ENCODE measurements at regions not wholly inside any gene's neighbourhood (a gene's known extent, or its start where the extent isn't known, plus 50 kb on each side); places are given as distances from the start of the nearest gene placed in this dataset.

- H3K27ac Mint-ChIP-seq (ENCODE audit: unreplicated experiment) = no peak overlapping the region
Observed at GRCh38 chr10:35995485-35995884, 353.4 kb upstream of the FZD8 start.

GRCh38 chr10:35993591-35994515 lies 351.8 kb upstream of the FZD8 start:
- Histone ChIP-seq H3K36me3 (ENCODE audit: insufficient read depth, low read length) (no peaks in the 10 kb centered on the region), H3K4me1 (ENCODE audit: insufficient read depth, low read length) (no peaks in the 10 kb centered on the region), H2AFZ (ENCODE audit: low read depth, low read length) (no peak overlapping the region), H3K4me3 (ENCODE audit: insufficient read depth, low read depth, low read length) (no peak overlapping the region), H4K20me1 (ENCODE audit: insufficient read depth, low read length) (no peaks in the 10 kb centered on the region), H3K4me2 (ENCODE audit: low read length) (no peak overlapping the region), H3K27me3 (ENCODE audit: insufficient read depth, low read length) (no peaks in the 10 kb centered on the region), H3K9ac (ENCODE audit: low read length) (no peak overlapping the region), H3K27ac (ENCODE audit: low read depth, low read length) (no peak overlapping the region), H3K79me2 (ENCODE audit: insufficient read depth, low read length) (no peaks in the 10 kb centered on the region), H3K9me3 (ENCODE audit: insufficient read depth, low read depth, low read length) (no peaks in the 10 kb centered on the region)
- TF ChIP-seq EZH2 (IDR thresholded peaks at IDR 0.05; ENCODE audit: insufficient read depth, low read length) = no peak
- no peak for TF ChIP-seq CTCF (IDR thresholded peaks at IDR 0.05; ENCODE audit: insufficient read depth, low read depth, low read length)
- no peak for FAIRE-seq
- Mint-ChIP-seq H3K27me3 (ENCODE audit: low read depth, unreplicated experiment) (peaks cover 2% of the 10 kb centered on the region), H3K9me3 (ENCODE audit: unreplicated experiment) (no peaks in the 10 kb centered on the region), H3K4me1 (ENCODE audit: low read depth, unreplicated experiment) (peaks cover 4% of the 10 kb centered on the region), H3K36me3 (ENCODE audit: low read depth, unreplicated experiment) (no peaks in the 10 kb centered on the region), H3K27ac (ENCODE audit: unreplicated experiment) (no peak overlapping the region), H3K4me3 (ENCODE audit: unreplicated experiment) (no peak overlapping the region)
- no peak for DNase-seq (ENCODE audit: low read depth)

More at GRCh38 chr10:35995485-35995884, 353.4 kb upstream of the FZD8 start:
- H3K27me3 ChIP-seq (ENCODE audit: insufficient read depth, low read length) = no peaks in the 10 kb centered on the region
- no peaks in the 10 kb centered on the region for H3K79me2 ChIP-seq (ENCODE audit: insufficient read depth, low read length)
- TF ChIP-seq CTCF (IDR thresholded peaks at IDR 0.05; ENCODE audit: insufficient read depth, low read depth, low read length) (no peak), EZH2 (IDR thresholded peaks at IDR 0.05; ENCODE audit: insufficient read depth, low read length) (no peak)
- H3K4me1 Mint-ChIP-seq (ENCODE audit: low read depth, unreplicated experiment) = peaks cover 4% of the 10 kb centered on the region
- H3K4me3 Mint-ChIP-seq (ENCODE audit: unreplicated experiment) = no peak overlapping the region
- H2AFZ ChIP-seq (ENCODE audit: low read depth, low read length) = no peak overlapping the region
- H3K27me3 Mint-ChIP-seq (ENCODE audit: low read depth, unreplicated experiment) = peaks cover 2% of the 10 kb centered on the region
- H3K4me1 ChIP-seq (ENCODE audit: insufficient read depth, low read length) = no peaks in the 10 kb centered on the region
- no peak overlapping the region for H3K27ac ChIP-seq (ENCODE audit: low read depth, low read length)
- FAIRE-seq (no peak), DNase-seq (ENCODE audit: low read depth) (no peak)
- no peak overlapping the region for H3K4me2 ChIP-seq (ENCODE audit: low read length)
- no peaks in the 10 kb centered on the region for H3K9me3 ChIP-seq (ENCODE audit: insufficient read depth, low read depth, low read length)
- no peak overlapping the region for H3K4me3 ChIP-seq (ENCODE audit: insufficient read depth, low read depth, low read length)
- no peak overlapping the region for H3K9ac ChIP-seq (ENCODE audit: low read length)
- no peaks in the 10 kb centered on the region for H3K36me3 Mint-ChIP-seq (ENCODE audit: low read depth, unreplicated experiment)
- H3K9me3 Mint-ChIP-seq (ENCODE audit: unreplicated experiment) = peaks cover 2% of the 10 kb centered on the region
- no peaks in the 10 kb centered on the region for H4K20me1 ChIP-seq (ENCODE audit: insufficient read depth, low read length)
- H3K36me3 ChIP-seq (ENCODE audit: insufficient read depth, low read length) = no peaks in the 10 kb centered on the region

GRCh38 chr10:35992107-35992506 lies 350.0 kb upstream of the FZD8 start:
- Mint-ChIP-seq H3K4me1 (ENCODE audit: low read depth, unreplicated experiment) (peaks cover 4% of the 10 kb centered on the region), H3K27ac (ENCODE audit: unreplicated experiment) (no peak overlapping the region), H3K36me3 (ENCODE audit: low read depth, unreplicated experiment) (no peaks in the 10 kb centered on the region), H3K27me3 (ENCODE audit: low read depth, unreplicated experiment) (peaks cover 2% of the 10 kb centered on the region), H3K4me3 (ENCODE audit: unreplicated experiment) (no peak overlapping the region), H3K9me3 (ENCODE audit: unreplicated experiment) (no peaks in the 10 kb centered on the region)
- Histone ChIP-seq H3K27ac (ENCODE audit: low read depth, low read length) (no peak overlapping the region), H3K9me3 (ENCODE audit: insufficient read depth, low read depth, low read length) (no peaks in the 10 kb centered on the region), H3K9ac (ENCODE audit: low read length) (no peak overlapping the region), H2AFZ (ENCODE audit: low read depth, low read length) (no peak overlapping the region), H3K4me3 (ENCODE audit: insufficient read depth, low read depth, low read length) (no peak overlapping the region), H3K4me1 (ENCODE audit: insufficient read depth, low read length) (no peaks in the 10 kb centered on the region), H3K36me3 (ENCODE audit: insufficient read depth, low read length) (no peaks in the 10 kb centered on the region), H4K20me1 (ENCODE audit: insufficient read depth, low read length) (no peaks in the 10 kb centered on the region), H3K79me2 (ENCODE audit: insufficient read depth, low read length) (no peaks in the 10 kb centered on the region), H3K27me3 (ENCODE audit: insufficient read depth, low read length) (no peaks in the 10 kb centered on the region), H3K4me2 (ENCODE audit: low read length) (no peak overlapping the region)
- TF ChIP-seq CTCF (IDR thresholded peaks at IDR 0.05; ENCODE audit: insufficient read depth, low read depth, low read length) = no peak
- no peak for TF ChIP-seq EZH2 (IDR thresholded peaks at IDR 0.05; ENCODE audit: insufficient read depth, low read length)
- no peak for FAIRE-seq
- no peak for DNase-seq (ENCODE audit: low read depth)

All from astrocyte (in vitro differentiated cells and primary cell).